Loucy (cell line): ENCODE measurements at regions not wholly inside any gene's neighbourhood (a gene's known extent, or its start where the extent isn't known, plus 50 kb on each side); places are given as distances from the start of the nearest gene placed in this dataset.

Experiments
- H2AFZ ChIP-seq: fragments of 200-600 bp; sonication (generic); 2 replicates; pipeline ENCODE4 v1.6.0; 2016; ENCODE audit warnings: antibody characterized with exemption, mild to moderate bottlenecking, low read length, moderate library complexity
- H3F3A ChIP-seq: fragments of 200-600 bp; 2 replicates; pipeline ENCODE4 v1.6.0; 2016; ENCODE audit warnings: antibody characterized with exemption, low read depth, mild to moderate bottlenecking
- H3K27me3 ChIP-seq: fragments of 200-600 bp; sonication (generic); 2 replicates; pipeline ENCODE4 v1.6.1; 2014; ENCODE audit warnings: low read length, mild to moderate bottlenecking; ENCODE audit not compliant: insufficient read depth, poor library complexity, severe bottlenecking
- H3K36me3 ChIP-seq: fragments of 200-600 bp; sonication (generic); 2 replicates; pipeline ENCODE4 v1.6.1; 2016; ENCODE audit warnings: low read length; ENCODE audit not compliant: insufficient read depth
- H3K4me1 ChIP-seq: fragments of 200-600 bp; sonication (generic); 2 replicates; pipeline ENCODE4 v1.5.1; 2014; ENCODE audit warnings: low read length, mild to moderate bottlenecking; ENCODE audit not compliant: insufficient read depth, poor library complexity, severe bottlenecking
- H3K4me2 ChIP-seq: fragments of 200-600 bp; sonication (generic); 2 replicates; pipeline ENCODE4 v1.6.0; 2014; ENCODE audit warnings: antibody characterized with exemption, low read length, low read depth, mild to moderate bottlenecking; ENCODE audit not compliant: poor library complexity, severe bottlenecking
- H3K4me3 ChIP-seq: fragments of 200-600 bp; sonication (generic); 2 replicates; pipeline ENCODE4 v1.5.1; 2014; ENCODE audit warnings: low read length, mild to moderate bottlenecking, mixed read lengths; ENCODE audit not compliant: poor library complexity, severe bottlenecking
- H3K79me2 ChIP-seq: fragments of 200-600 bp; sonication (generic); 2 replicates; pipeline ENCODE4 v1.6.1; 2014; ENCODE audit warnings: low read length; ENCODE audit not compliant: insufficient read depth
- H3K9ac ChIP-seq: fragments of 200-600 bp; sonication (generic); 2 replicates; pipeline ENCODE4 v1.6.0; 2014; ENCODE audit warnings: mild to moderate bottlenecking, low read depth, low read length, moderate library complexity; ENCODE audit not compliant: poor library complexity, severe bottlenecking
- H3K9me2 ChIP-seq: fragments of 200-600 bp; sonication (generic); replicated peaks from 2 replicates; pipeline ENCODE4 v1.6.1; 2016; ENCODE audit warnings: low read depth, low read length, mixed read lengths
- H3K9me3 ChIP-seq: fragments of 200-600 bp; sonication (generic); 2 replicates; pipeline ENCODE4 v1.6.1; 2014; ENCODE audit warnings: mild to moderate bottlenecking, antibody characterized with exemption, low read length, low read depth; ENCODE audit not compliant: insufficient read depth
- H4K20me1 ChIP-seq: fragments of 200-600 bp; sonication (generic); 2 replicates; pipeline ENCODE4 v1.6.0; 2014; ENCODE audit warnings: antibody characterized with exemption, low read length, mild to moderate bottlenecking; ENCODE audit not compliant: insufficient read depth, poor library complexity, severe bottlenecking
- EZH2phosphoT487 ChIP-seq: fragments of 200-600 bp; IDR thresholded peaks from 2 replicates; pipeline ENCODE4 v1.6.1; 2018; ENCODE audit warnings: antibody characterized with exemption, mild to moderate bottlenecking, moderate library complexity, borderline replicate concordance
- TF ChIP-seq, protein P1 (sequence below): fragments of 200-600 bp; sonication (generic); conservative IDR thresholded peaks from 2 replicates; pipeline ENCODE4 v1.5.1; 2014; ENCODE audit warnings: mild to moderate bottlenecking, antibody characterized with exemption, low read length

DNA sequence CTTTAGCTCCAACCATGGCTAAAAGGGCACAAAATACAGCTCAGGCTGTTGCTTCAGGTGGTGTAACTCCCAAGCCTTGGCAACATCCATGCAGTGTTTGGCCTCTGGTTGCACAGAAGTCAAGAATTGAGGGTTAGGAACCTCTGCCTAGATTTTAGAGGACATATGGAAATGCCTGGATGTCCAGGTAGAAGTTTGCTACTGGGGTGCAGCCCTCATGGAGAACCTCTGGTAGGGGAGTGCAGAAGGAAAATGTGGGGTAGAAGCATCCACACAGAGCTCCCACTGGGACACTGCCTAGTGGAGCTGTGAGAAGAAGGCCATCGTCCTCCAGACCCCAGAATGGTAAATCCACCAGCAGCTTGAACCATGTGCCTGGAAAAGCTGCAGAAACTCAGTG lies 1453.8 kb upstream of the EYS start:
- Histone ChIP-seq H3K27me3 (no peaks in the 10 kb centered on the region), H3K9me2 (no peaks in the 10 kb centered on the region), H3K4me3 (no peak overlapping the region), H3K4me2 (no peak overlapping the region), H3K36me3 (no peaks in the 10 kb centered on the region), H3F3A (no peaks in the 10 kb centered on the region), H3K79me2 (no peaks in the 10 kb centered on the region), H3K9ac (no peak overlapping the region), H4K20me1 (no peaks in the 10 kb centered on the region), H2AFZ (no peak overlapping the region), H3K9me3 (peaks cover 7% of the 10 kb centered on the region; the same call in 1 of the 2 replicates), H3K4me1 (no peaks in the 10 kb centered on the region)
- no peak for TF ChIP-seq EZH2phosphoT487
- TF ChIP-seq, protein P1, sequence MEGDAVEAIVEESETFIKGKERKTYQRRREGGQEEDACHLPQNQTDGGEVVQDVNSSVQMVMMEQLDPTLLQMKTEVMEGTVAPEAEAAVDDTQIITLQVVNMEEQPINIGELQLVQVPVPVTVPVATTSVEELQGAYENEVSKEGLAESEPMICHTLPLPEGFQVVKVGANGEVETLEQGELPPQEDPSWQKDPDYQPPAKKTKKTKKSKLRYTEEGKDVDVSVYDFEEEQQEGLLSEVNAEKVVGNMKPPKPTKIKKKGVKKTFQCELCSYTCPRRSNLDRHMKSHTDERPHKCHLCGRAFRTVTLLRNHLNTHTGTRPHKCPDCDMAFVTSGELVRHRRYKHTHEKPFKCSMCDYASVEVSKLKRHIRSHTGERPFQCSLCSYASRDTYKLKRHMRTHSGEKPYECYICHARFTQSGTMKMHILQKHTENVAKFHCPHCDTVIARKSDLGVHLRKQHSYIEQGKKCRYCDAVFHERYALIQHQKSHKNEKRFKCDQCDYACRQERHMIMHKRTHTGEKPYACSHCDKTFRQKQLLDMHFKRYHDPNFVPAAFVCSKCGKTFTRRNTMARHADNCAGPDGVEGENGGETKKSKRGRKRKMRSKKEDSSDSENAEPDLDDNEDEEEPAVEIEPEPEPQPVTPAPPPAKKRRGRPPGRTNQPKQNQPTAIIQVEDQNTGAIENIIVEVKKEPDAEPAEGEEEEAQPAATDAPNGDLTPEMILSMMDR, result no peak

DNA sequence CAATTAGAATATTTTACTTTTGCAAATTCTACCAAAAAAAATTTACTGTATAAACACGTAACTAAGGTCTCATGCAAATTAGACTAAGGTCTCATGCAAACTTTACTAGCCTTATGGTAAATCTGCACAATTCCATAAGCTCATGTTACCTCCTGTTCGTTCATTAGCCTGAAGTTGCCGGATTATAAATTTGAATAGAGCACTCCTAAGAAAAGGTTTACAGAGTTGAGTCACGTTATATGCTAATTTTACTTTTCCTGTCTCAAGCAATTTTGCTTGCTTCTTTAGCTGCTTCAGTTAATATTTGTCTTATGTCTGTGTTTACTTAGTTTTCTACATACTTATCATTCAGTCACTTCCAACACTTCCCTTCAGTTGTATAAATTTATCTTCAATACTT lies 1434.0 kb upstream of the EYS start:
- H3K79me2 ChIP-seq, result no peaks in the 10 kb centered on the region
- H2AFZ ChIP-seq, result no peak overlapping the region
- H3K4me3 ChIP-seq, result no peak overlapping the region
- H3K9me3 ChIP-seq, result no peaks in the 10 kb centered on the region
- no peak for TF ChIP-seq EZH2phosphoT487
- TF ChIP-seq, protein P1, result no peak
- no peaks in the 10 kb centered on the region for H3K9me2 ChIP-seq
- H3K4me1 ChIP-seq, result no peaks in the 10 kb centered on the region
- H3K36me3 ChIP-seq, result no peaks in the 10 kb centered on the region
- H3F3A ChIP-seq, result no peaks in the 10 kb centered on the region
- no peak overlapping the region for H3K4me2 ChIP-seq
- no peaks in the 10 kb centered on the region for H3K27me3 ChIP-seq
- no peak overlapping the region for H3K9ac ChIP-seq
- H4K20me1 ChIP-seq, result no peaks in the 10 kb centered on the region

DNA sequence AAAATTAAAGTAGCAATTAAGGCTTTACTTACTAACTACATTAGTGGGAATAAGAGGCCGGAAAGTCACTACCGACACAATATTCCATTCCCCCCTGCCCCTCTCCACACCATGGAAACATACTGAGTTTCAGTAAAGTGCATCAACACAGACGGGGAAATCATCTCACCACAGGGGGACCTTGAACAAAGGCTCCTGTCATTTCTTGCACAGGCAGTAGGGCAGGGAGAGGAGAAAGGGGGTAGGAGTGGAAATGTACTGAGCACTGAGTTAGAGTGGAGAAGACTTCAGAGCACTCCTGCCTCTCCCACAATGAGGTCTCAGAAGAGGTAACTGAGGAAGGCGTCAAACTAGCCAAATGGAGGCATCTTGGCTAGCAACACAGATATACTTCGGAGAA lies 1426.9 kb upstream of the EYS start:
- Histone ChIP-seq H3K9me3 (no peaks in the 10 kb centered on the region), H3K79me2 (no peaks in the 10 kb centered on the region), H3K4me1 (no peaks in the 10 kb centered on the region), H3K4me2 (no peak overlapping the region), H3K9me2 (no peaks in the 10 kb centered on the region), H3K4me3 (no peak overlapping the region), H4K20me1 (no peaks in the 10 kb centered on the region), H3K27me3 (no peaks in the 10 kb centered on the region), H2AFZ (no peak overlapping the region), H3K9ac (no peak overlapping the region), H3K36me3 (no peaks in the 10 kb centered on the region), H3F3A (no peaks in the 10 kb centered on the region)
- TF ChIP-seq EZH2phosphoT487, result no peak
- TF ChIP-seq, protein P1, result no peak
